ENCODE measurements at regions not wholly inside any gene's neighbourhood (a gene's known extent, or its start where the extent isn't known, plus 50 kb on each side); places are given as distances from the start of the nearest gene placed in this dataset.

DNA sequence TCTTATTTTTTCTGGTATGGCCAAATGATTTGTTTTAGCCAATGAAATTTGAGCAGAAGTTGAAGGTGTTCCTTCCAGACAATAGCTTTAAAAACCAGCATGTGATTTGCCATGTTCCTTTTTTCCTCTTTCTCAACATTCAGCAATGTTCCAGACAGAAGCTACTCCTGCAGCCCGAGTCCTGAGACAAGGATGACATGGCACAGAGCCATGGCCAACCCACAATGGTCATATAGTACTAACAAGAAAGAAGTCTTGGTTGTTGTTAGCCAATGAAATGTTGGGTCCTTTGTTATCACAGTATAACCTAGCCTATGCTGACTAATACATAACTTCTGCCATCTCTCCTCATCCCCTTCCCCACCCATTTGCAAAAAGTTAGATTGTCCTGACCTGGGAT is 211.1 kb upstream of the STT3B start:
- TF ChIP-seq NONO (IDR thresholded peaks at IDR 0.05) (no peak), NONO (CRISPR knock-in tag; conservative IDR thresholded peaks at IDR 0.05) (no peak), PAF1 (CRISPR knock-in tag; IDR thresholded peaks at IDR 0.05) (no peak), YEATS2 (CRISPR knock-in tag; IDR thresholded peaks at IDR 0.05; ENCODE audit: borderline replicate concordance) (no peak), FOXM1 (CRISPR knock-in tag; IDR thresholded peaks at IDR 0.05) (no peak)
- TF ChIP-seq, protein P1, sequence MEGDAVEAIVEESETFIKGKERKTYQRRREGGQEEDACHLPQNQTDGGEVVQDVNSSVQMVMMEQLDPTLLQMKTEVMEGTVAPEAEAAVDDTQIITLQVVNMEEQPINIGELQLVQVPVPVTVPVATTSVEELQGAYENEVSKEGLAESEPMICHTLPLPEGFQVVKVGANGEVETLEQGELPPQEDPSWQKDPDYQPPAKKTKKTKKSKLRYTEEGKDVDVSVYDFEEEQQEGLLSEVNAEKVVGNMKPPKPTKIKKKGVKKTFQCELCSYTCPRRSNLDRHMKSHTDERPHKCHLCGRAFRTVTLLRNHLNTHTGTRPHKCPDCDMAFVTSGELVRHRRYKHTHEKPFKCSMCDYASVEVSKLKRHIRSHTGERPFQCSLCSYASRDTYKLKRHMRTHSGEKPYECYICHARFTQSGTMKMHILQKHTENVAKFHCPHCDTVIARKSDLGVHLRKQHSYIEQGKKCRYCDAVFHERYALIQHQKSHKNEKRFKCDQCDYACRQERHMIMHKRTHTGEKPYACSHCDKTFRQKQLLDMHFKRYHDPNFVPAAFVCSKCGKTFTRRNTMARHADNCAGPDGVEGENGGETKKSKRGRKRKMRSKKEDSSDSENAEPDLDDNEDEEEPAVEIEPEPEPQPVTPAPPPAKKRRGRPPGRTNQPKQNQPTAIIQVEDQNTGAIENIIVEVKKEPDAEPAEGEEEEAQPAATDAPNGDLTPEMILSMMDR (CRISPR knock-in tag; IDR thresholded peaks at IDR 0.05) = no peak
- TF ChIP-seq, protein P2, sequence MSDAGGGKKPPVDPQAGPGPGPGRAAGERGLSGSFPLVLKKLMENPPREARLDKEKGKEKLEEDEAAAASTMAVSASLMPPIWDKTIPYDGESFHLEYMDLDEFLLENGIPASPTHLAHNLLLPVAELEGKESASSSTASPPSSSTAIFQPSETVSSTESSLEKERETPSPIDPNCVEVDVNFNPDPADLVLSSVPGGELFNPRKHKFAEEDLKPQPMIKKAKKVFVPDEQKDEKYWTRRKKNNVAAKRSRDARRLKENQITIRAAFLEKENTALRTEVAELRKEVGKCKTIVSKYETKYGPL (CRISPR knock-in tag; IDR thresholded peaks at IDR 0.05) = no peak
- TF ChIP-seq, protein P3, sequence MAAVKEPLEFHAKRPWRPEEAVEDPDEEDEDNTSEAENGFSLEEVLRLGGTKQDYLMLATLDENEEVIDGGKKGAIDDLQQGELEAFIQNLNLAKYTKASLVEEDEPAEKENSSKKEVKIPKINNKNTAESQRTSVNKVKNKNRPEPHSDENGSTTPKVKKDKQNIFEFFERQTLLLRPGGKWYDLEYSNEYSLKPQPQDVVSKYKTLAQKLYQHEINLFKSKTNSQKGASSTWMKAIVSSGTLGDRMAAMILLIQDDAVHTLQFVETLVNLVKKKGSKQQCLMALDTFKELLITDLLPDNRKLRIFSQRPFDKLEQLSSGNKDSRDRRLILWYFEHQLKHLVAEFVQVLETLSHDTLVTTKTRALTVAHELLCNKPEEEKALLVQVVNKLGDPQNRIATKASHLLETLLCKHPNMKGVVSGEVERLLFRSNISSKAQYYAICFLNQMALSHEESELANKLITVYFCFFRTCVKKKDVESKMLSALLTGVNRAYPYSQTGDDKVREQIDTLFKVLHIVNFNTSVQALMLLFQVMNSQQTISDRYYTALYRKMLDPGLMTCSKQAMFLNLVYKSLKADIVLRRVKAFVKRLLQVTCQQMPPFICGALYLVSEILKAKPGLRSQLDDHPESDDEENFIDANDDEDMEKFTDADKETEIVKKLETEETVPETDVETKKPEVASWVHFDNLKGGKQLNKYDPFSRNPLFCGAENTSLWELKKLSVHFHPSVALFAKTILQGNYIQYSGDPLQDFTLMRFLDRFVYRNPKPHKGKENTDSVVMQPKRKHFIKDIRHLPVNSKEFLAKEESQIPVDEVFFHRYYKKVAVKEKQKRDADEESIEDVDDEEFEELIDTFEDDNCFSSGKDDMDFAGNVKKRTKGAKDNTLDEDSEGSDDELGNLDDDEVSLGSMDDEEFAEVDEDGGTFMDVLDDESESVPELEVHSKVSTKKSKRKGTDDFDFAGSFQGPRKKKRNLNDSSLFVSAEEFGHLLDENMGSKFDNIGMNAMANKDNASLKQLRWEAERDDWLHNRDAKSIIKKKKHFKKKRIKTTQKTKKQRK (IDR thresholded peaks at IDR 0.05; ENCODE audit: low read length) = no peak

Measured in HepG2 (cell line).